Astrocyte of the spinal cord (primary cell): ENCODE measurements at regions not wholly inside any gene's neighbourhood (a gene's known extent, or its start where the extent isn't known, plus 50 kb on each side); places are given as distances from the start of the nearest gene placed in this dataset.

Experiments used
- DNase-seq: peaks from one replicate; pipeline ENCODE4 v3.0.0; 2011; ENCODE audit warnings: low read depth, low spot score
- H3K4me3 ChIP-seq: 2 replicates; pipeline ENCODE4 v1.5.1; 2011; ENCODE audit warnings: low read depth, mild to moderate bottlenecking, low read length, moderate library complexity
- in situ Hi-C: cut with HindIII; loops from 2 replicates; pipeline ENCODE4 v1.10.0; 2017; ENCODE audit warnings: low sequenced_read_pairs
- TF ChIP-seq, protein P1 (sequence below): IDR thresholded peaks from 2 replicates; pipeline ENCODE4 v1.5.1; 2012; ENCODE audit warnings: low read depth, mild to moderate bottlenecking, low read length, inconsistent platforms

- in situ Hi-C loops, result no loop called here
- DNase-seq, result no peak
- no peak overlapping the region for H3K4me3 ChIP-seq
- TF ChIP-seq, protein P1, sequence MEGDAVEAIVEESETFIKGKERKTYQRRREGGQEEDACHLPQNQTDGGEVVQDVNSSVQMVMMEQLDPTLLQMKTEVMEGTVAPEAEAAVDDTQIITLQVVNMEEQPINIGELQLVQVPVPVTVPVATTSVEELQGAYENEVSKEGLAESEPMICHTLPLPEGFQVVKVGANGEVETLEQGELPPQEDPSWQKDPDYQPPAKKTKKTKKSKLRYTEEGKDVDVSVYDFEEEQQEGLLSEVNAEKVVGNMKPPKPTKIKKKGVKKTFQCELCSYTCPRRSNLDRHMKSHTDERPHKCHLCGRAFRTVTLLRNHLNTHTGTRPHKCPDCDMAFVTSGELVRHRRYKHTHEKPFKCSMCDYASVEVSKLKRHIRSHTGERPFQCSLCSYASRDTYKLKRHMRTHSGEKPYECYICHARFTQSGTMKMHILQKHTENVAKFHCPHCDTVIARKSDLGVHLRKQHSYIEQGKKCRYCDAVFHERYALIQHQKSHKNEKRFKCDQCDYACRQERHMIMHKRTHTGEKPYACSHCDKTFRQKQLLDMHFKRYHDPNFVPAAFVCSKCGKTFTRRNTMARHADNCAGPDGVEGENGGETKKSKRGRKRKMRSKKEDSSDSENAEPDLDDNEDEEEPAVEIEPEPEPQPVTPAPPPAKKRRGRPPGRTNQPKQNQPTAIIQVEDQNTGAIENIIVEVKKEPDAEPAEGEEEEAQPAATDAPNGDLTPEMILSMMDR, result no peak
Observed at GRCh38 chr6:139470997-139471396, 96.5 kb upstream of the CITED2 start.

- TF ChIP-seq, protein P1, result no peak
- DNase-seq, result no peak
- no peak overlapping the region for H3K4me3 ChIP-seq
- in situ Hi-C loops, result no loop called here
Observed at GRCh38 chr6:139468178-139468819, 93.9 kb upstream of the CITED2 start.

GRCh38 chr6:139457476-139457875 lies 83.0 kb upstream of the CITED2 start:
- TF ChIP-seq, protein P1, result no peak
- no peak overlapping the region for H3K4me3 ChIP-seq
- in situ Hi-C loops, result no loop called here
- no peak for DNase-seq

DNA sequence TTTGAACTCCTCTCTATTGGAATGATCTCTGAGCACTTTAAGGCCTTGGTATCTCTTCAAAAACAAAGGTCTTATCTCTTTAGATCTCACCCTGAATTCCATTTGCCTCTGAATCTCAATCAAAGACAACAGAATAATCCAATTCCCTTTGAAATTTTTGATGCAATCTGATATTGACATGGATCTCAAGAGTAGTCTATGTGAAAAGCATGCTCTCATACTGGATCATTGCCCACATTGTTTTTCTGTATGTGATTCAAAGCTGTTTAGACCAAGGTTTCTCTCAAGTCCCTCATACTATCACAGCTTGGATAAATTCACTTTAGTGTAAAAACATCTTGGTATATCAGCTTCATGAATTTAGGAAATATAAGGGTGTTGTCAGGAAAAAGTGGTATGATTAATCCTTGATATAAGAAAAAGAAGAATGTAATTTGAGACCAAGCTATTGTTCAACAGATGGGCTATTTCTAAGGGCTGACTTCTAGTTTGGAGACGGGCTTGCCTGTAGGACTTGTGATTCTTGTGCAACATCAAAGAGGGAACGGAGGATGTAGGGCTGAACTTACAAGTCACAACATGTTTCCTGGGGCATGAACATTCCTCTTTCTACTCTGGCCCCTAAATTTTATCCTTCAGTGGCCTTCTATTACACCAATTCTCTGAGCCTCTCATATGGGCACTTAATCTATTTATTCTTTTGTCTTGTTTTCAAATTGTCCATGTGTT lies 77.9 kb upstream of the CITED2 start:
- TF ChIP-seq, protein P1, result no peak
- DNase-seq, result no peak
- in situ Hi-C loops, result no loop called here
- H3K4me3 ChIP-seq, result no peak overlapping the region

DNA sequence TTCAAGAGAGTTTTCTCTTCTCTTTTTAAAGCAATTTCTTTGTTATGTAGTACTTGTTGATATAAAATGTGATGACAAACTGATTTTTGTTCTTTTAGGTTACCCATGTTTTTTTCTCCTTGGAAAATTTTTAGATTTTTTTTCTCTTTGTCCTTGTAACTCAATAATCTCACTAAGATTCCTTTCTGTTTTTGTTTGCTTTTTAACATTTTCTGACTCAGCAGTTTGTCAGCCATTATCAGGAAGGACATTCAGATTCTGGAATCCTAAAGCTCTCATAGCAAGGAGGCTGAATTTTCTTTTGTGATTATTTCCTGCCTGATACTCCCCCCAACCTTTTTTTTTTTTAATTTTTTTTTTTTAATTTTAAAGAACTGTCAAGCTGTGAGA lies 75.2 kb upstream of the CITED2 start:
- TF ChIP-seq, protein P1, result no peak
- peak; percentile 39 for DNase-seq
- H3K4me3 ChIP-seq, result no peak overlapping the region
- in situ Hi-C loops, result no loop called here

DNA sequence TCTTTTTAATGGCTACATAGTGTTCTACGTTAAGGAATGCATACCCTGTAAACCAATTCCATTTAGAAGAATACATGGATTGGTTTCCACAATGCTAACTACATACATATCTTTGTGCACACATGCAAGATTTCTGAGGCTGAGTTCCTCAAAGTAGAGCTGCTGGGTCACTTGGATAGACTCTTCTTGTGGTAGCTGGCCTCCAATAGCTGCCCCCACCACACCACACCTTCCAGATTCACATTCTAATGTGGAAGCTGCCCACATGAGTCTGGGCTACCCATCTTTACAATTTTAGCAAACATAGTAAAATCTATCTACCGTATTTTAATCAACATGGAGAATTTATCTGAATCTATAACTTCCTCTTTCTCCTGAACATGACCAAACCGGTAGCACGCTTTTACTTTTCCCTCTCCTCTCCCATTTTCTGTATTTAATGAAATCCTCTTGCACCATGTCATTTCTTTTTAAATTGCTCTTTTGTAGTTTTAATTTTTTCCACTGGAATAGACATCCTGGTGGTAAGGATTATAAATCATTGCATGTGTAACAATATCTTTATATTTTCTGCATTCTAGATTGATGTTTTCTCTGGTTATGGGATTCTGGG lies 74.7 kb upstream of the CITED2 start:
- no peak overlapping the region for H3K4me3 ChIP-seq
- no peak for DNase-seq
- in situ Hi-C loops, result no loop called here

More for the DNA sequence above, 74.7 kb upstream of the CITED2 start:
- TF ChIP-seq, protein P1, result no peak
